ENCODE measurements at regions not wholly inside any gene's neighbourhood (a gene's known extent, or its start where the extent isn't known, plus 50 kb on each side); places are given as distances from the start of the nearest gene placed in this dataset.

GRCh38 chr5:56376128-56376527 lies 143.0 kb upstream of the ANKRD55 start:
- TF ChIP-seq, protein P1, sequence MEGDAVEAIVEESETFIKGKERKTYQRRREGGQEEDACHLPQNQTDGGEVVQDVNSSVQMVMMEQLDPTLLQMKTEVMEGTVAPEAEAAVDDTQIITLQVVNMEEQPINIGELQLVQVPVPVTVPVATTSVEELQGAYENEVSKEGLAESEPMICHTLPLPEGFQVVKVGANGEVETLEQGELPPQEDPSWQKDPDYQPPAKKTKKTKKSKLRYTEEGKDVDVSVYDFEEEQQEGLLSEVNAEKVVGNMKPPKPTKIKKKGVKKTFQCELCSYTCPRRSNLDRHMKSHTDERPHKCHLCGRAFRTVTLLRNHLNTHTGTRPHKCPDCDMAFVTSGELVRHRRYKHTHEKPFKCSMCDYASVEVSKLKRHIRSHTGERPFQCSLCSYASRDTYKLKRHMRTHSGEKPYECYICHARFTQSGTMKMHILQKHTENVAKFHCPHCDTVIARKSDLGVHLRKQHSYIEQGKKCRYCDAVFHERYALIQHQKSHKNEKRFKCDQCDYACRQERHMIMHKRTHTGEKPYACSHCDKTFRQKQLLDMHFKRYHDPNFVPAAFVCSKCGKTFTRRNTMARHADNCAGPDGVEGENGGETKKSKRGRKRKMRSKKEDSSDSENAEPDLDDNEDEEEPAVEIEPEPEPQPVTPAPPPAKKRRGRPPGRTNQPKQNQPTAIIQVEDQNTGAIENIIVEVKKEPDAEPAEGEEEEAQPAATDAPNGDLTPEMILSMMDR (IDR thresholded peaks at IDR 0.05) = no peak
- TF ChIP-seq ZFX (IDR thresholded peaks at IDR 0.05; ENCODE audit: borderline replicate concordance) = no peak
